Loucy (cell line): ENCODE measurements at regions not wholly inside any gene's neighbourhood (a gene's known extent, or its start where the extent isn't known, plus 50 kb on each side); places are given as distances from the start of the nearest gene placed in this dataset.

Experiments used
- H2AFZ ChIP-seq: fragments of 200-600 bp; sonication (generic); 2 replicates; pipeline ENCODE4 v1.6.0; 2016; ENCODE audit warnings: antibody characterized with exemption, mild to moderate bottlenecking, low read length, moderate library complexity
- H3F3A ChIP-seq: fragments of 200-600 bp; 2 replicates; pipeline ENCODE4 v1.6.0; 2016; ENCODE audit warnings: antibody characterized with exemption, low read depth, mild to moderate bottlenecking
- H3K27me3 ChIP-seq: fragments of 200-600 bp; sonication (generic); 2 replicates; pipeline ENCODE4 v1.6.1; 2014; ENCODE audit warnings: low read length, mild to moderate bottlenecking; ENCODE audit not compliant: insufficient read depth, poor library complexity, severe bottlenecking
- H3K36me3 ChIP-seq: fragments of 200-600 bp; sonication (generic); 2 replicates; pipeline ENCODE4 v1.6.1; 2016; ENCODE audit warnings: low read length; ENCODE audit not compliant: insufficient read depth
- H3K4me1 ChIP-seq: fragments of 200-600 bp; sonication (generic); 2 replicates; pipeline ENCODE4 v1.5.1; 2014; ENCODE audit warnings: low read length, mild to moderate bottlenecking; ENCODE audit not compliant: insufficient read depth, poor library complexity, severe bottlenecking
- H3K4me2 ChIP-seq: fragments of 200-600 bp; sonication (generic); 2 replicates; pipeline ENCODE4 v1.6.0; 2014; ENCODE audit warnings: antibody characterized with exemption, low read length, low read depth, mild to moderate bottlenecking; ENCODE audit not compliant: poor library complexity, severe bottlenecking
- H3K4me3 ChIP-seq: fragments of 200-600 bp; sonication (generic); 2 replicates; pipeline ENCODE4 v1.5.1; 2014; ENCODE audit warnings: low read length, mild to moderate bottlenecking, mixed read lengths; ENCODE audit not compliant: poor library complexity, severe bottlenecking
- H3K79me2 ChIP-seq: fragments of 200-600 bp; sonication (generic); 2 replicates; pipeline ENCODE4 v1.6.1; 2014; ENCODE audit warnings: low read length; ENCODE audit not compliant: insufficient read depth
- H3K9ac ChIP-seq: fragments of 200-600 bp; sonication (generic); 2 replicates; pipeline ENCODE4 v1.6.0; 2014; ENCODE audit warnings: mild to moderate bottlenecking, low read depth, low read length, moderate library complexity; ENCODE audit not compliant: poor library complexity, severe bottlenecking
- H3K9me2 ChIP-seq: fragments of 200-600 bp; sonication (generic); replicated peaks from 2 replicates; pipeline ENCODE4 v1.6.1; 2016; ENCODE audit warnings: low read depth, low read length, mixed read lengths
- H3K9me3 ChIP-seq: fragments of 200-600 bp; sonication (generic); 2 replicates; pipeline ENCODE4 v1.6.1; 2014; ENCODE audit warnings: mild to moderate bottlenecking, antibody characterized with exemption, low read length, low read depth; ENCODE audit not compliant: insufficient read depth
- H4K20me1 ChIP-seq: fragments of 200-600 bp; sonication (generic); 2 replicates; pipeline ENCODE4 v1.6.0; 2014; ENCODE audit warnings: antibody characterized with exemption, low read length, mild to moderate bottlenecking; ENCODE audit not compliant: insufficient read depth, poor library complexity, severe bottlenecking
- CTCF ChIP-seq: fragments of 200-600 bp; sonication (generic); conservative IDR thresholded peaks from 2 replicates; pipeline ENCODE4 v1.5.1; 2014; ENCODE audit warnings: mild to moderate bottlenecking, antibody characterized with exemption, low read length
- EZH2phosphoT487 ChIP-seq: fragments of 200-600 bp; IDR thresholded peaks from 2 replicates; pipeline ENCODE4 v1.6.1; 2018; ENCODE audit warnings: antibody characterized with exemption, mild to moderate bottlenecking, moderate library complexity, borderline replicate concordance

GRCh38 chr6:48222241-48222640 lies 111.2 kb upstream of the PTCHD4 start:
- Histone ChIP-seq H3K9me2 (no peaks in the 10 kb centered on the region; the same call in 1 of the 2 replicates), H3K79me2 (no peaks in the 10 kb centered on the region), H2AFZ (no peak overlapping the region), H3K4me1 (no peaks in the 10 kb centered on the region), H3F3A (no peaks in the 10 kb centered on the region), H3K27me3 (no peaks in the 10 kb centered on the region), H3K36me3 (no peaks in the 10 kb centered on the region), H3K4me2 (no peak overlapping the region), H3K4me3 (no peak overlapping the region), H3K9me3 (no peaks in the 10 kb centered on the region), H3K9ac (no peak overlapping the region), H4K20me1 (no peaks in the 10 kb centered on the region)
- TF ChIP-seq EZH2phosphoT487 (no peak), CTCF (no peak)

GRCh38 chr6:48213076-48213788 lies 102.2 kb upstream of the PTCHD4 start:
- H3K36me3 ChIP-seq: no peaks in the 10 kb centered on the region
- H3K9me2 ChIP-seq: no peaks in the 10 kb centered on the region; the same call in 1 of the 2 replicates
- no peaks in the 10 kb centered on the region for H3K4me1 ChIP-seq
- no peaks in the 10 kb centered on the region for H3K9me3 ChIP-seq
- H3K27me3 ChIP-seq: no peaks in the 10 kb centered on the region
- no peak overlapping the region for H3K4me3 ChIP-seq
- TF ChIP-seq EZH2phosphoT487 (no peak), CTCF (no peak)
- H3K4me2 ChIP-seq: no peak overlapping the region
- H3K79me2 ChIP-seq: no peaks in the 10 kb centered on the region
- no peaks in the 10 kb centered on the region for H4K20me1 ChIP-seq
- H2AFZ ChIP-seq: no peak overlapping the region
- H3F3A ChIP-seq: no peaks in the 10 kb centered on the region
- no peak overlapping the region for H3K9ac ChIP-seq

GRCh38 chr6:48212501-48212900 lies 101.5 kb upstream of the PTCHD4 start:
- Histone ChIP-seq H3K4me1 (no peaks in the 10 kb centered on the region), H3K79me2 (no peaks in the 10 kb centered on the region), H3K9me2 (no peaks in the 10 kb centered on the region), H3K27me3 (no peaks in the 10 kb centered on the region), H3K9me3 (no peaks in the 10 kb centered on the region), H3F3A (no peaks in the 10 kb centered on the region), H3K36me3 (no peaks in the 10 kb centered on the region), H3K4me2 (no peak overlapping the region), H2AFZ (no peak overlapping the region), H3K9ac (no peak overlapping the region), H4K20me1 (no peaks in the 10 kb centered on the region), H3K4me3 (no peak overlapping the region)
- TF ChIP-seq CTCF (no peak), EZH2phosphoT487 (no peak)
